GM12865 (cell line): ENCODE measurements at regions not wholly inside any gene's neighbourhood (a gene's known extent, or its start where the extent isn't known, plus 50 kb on each side); places are given as distances from the start of the nearest gene placed in this dataset.

Experiments used
- DNase-seq: peaks from one replicate; pipeline ENCODE4 v3.0.0; 2010; ENCODE audit warnings: low read depth
- H3K4me3 ChIP-seq: 2 replicates; pipeline ENCODE4 v1.5.1; 2011; ENCODE audit warnings: mild to moderate bottlenecking, low read depth, low read length, control low read depth
- CTCF ChIP-seq: IDR thresholded peaks from 2 replicates; pipeline ENCODE4 v1.5.1; 2011; ENCODE audit warnings: low read length, control low read depth, low read depth, inconsistent platforms; ENCODE audit not compliant: insufficient read depth; ENCODE audit errors: missing control alignments

DNA sequence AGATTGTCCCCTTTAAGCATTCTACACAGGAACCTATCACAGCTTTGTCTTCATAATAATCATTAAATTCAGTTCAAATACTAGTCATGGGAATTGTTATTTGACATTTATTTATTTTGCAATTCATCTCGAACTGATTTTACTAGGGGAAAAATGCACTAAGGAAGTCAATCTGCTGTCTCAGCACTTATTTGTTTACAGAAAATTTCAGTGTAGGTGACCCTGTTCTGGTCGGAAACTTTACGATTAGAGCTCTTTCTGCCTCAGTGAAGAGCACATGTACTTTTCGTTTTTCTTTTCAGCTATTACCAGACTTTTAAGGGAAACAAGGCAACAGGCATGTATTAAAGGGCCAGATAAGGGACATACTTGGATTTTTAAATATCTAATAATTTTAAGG is 1405.7 kb upstream of the ZEB2 start:
- H3K4me3 ChIP-seq = no peak overlapping the region
- no peak for TF ChIP-seq CTCF

GRCh38 chr2:145919477-145919876 is 1399.6 kb upstream of the ZEB2 start:
- TF ChIP-seq CTCF = no peak
- H3K4me3 ChIP-seq = no peak overlapping the region
- DNase-seq = no peak

More for the DNA sequence above, 1405.7 kb upstream of the ZEB2 start:
- DNase-seq = no peak

- TF ChIP-seq CTCF = no peak
- H3K4me3 ChIP-seq = no peak overlapping the region
- DNase-seq = no peak
Observed at GRCh38 chr2:145918951-145919350, 1399.0 kb upstream of the ZEB2 start.

DNA sequence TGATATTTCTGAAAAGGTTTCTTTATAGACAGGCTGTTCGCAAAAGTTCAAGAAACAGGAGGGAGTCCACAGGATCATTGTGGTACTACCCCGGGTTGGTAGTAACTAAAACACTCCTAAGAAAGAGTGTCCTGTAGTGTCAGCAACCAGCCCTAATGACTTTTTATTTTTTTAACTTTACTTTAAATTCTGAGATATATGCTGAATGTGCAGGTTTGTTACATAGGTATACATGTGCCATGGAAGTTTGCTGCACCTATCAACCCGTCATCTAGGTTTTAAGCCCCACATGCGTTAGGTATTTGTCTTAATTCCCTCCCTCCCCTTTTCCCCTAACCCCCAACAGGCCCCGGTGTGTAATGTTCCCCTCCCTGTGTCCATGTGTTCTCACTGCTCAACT is 1396.9 kb upstream of the ZEB2 start:
- TF ChIP-seq CTCF = no peak
- DNase-seq = no peak
- no peak overlapping the region for H3K4me3 ChIP-seq

- TF ChIP-seq CTCF = no peak
- no peak for DNase-seq
- H3K4me3 ChIP-seq = no peak overlapping the region
Observed at GRCh38 chr2:145914716-145915115, 1394.8 kb upstream of the ZEB2 start.

GRCh38 chr2:145910416-145910815 is 1390.5 kb upstream of the ZEB2 start:
- H3K4me3 ChIP-seq = no peak overlapping the region
- peak; percentile 5 for DNase-seq
- no peak for TF ChIP-seq CTCF

DNA sequence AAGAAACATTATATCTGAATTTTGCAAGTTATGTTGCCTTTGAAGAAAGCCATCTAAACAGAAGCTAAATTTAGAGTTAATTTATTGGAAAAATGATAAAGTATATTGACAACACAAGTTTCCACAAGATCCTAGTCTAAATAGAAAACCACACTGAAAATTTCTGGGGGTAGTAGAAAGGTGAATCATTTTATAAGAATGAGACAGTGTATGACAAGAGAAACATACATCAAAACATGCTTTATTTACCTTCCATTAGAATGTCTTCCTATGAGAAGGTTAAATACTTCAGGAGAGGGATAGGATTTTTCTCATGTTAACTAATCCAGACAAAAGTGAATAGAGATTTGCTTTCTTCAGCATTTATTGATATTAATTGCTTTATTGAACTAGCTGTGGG is 1389.8 kb upstream of the ZEB2 start:
- no peak overlapping the region for H3K4me3 ChIP-seq
- TF ChIP-seq CTCF = no peak
- no peak for DNase-seq
